HFFc6 (cell line): ENCODE measurements at regions not wholly inside any gene's neighbourhood (a gene's known extent, or its start where the extent isn't known, plus 50 kb on each side); places are given as distances from the start of the nearest gene placed in this dataset.
"Not testable (repeated sequence)": the region's sequence is repeated elsewhere in the genome, so short reads cannot be mapped to it uniquely, and the experiment has no call there.

Source experiments
- DNase-seq: peaks from one replicate; pipeline ENCODE4 v3.0.0-alpha.2; 2018
- H3K27ac Mint-ChIP-seq: 2 replicates; pipeline ENCODE4 v1.8.0; 2020; ENCODE audit warnings: mild to moderate bottlenecking, mixed read lengths
- H3K27me3 Mint-ChIP-seq: 2 replicates; pipeline ENCODE4 v1.8.0; 2021; ENCODE audit warnings: mild to moderate bottlenecking, moderate library complexity, mixed read lengths; ENCODE audit not compliant: insufficient read depth
- H3K36me3 Mint-ChIP-seq: 2 replicates; pipeline ENCODE4 v1.8.0; 2021; ENCODE audit warnings: low read depth, mixed read lengths
- H3K4me1 Mint-ChIP-seq: 2 replicates; pipeline ENCODE4 v1.8.0; 2020; ENCODE audit warnings: low read depth, mixed read lengths
- H3K4me3 Mint-ChIP-seq: 2 replicates; pipeline ENCODE4 v1.8.0; 2020; ENCODE audit warnings: mild to moderate bottlenecking, moderate library complexity, mixed read lengths
- H3K9me3 Mint-ChIP-seq: 2 replicates; pipeline ENCODE4 v1.8.0; 2020; ENCODE audit warnings: mild to moderate bottlenecking, mixed read lengths
- CTCF ChIP-seq: fragments of 200-600 bp; sonication (generic); IDR thresholded peaks from 2 replicates; pipeline ENCODE4 v1.5.0; 2021; ENCODE audit warnings: antibody characterized with exemption, mild to moderate bottlenecking

DNA sequence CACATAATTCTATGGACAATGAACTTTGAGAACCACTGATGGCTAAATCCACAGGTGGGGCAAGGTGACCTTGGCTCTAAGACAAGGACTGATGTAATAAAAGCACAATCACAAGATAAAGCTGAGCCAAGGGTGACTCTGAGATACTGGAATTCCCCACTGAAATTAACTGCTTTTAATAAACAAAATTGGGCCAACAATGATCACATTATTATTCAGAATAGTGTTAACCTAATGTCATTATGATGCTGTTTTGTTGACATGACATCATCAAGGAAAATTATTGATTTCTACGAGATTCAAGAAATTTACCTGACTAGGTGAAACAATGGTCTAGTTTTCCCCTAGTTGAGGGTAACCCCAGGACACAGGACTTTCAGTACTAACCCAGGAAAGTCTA lies 273.7 kb upstream of the NFIA start:
- Mint-ChIP-seq H3K36me3 (no peaks in the 10 kb centered on the region), H3K9me3 (peaks cover 43% of the 10 kb centered on the region), H3K4me1 (no peaks in the 10 kb centered on the region), H3K27me3 (no peaks in the 10 kb centered on the region; the same call in none of the 2 replicates), H3K27ac (no peak overlapping the region), H3K4me3 (no peak overlapping the region)
- DNase-seq, result no peak
- no peak for TF ChIP-seq CTCF

- no peak for DNase-seq
- Mint-ChIP-seq H3K4me3 (no peak overlapping the region), H3K4me1 (no peaks in the 10 kb centered on the region), H3K36me3 (no peaks in the 10 kb centered on the region), H3K9me3 (peaks cover 46% of the 10 kb centered on the region), H3K27me3 (no peaks in the 10 kb centered on the region; the same call in none of the 2 replicates), H3K27ac (no peak overlapping the region)
- no peak for TF ChIP-seq CTCF
These were observed 279.5 kb upstream of the NFIA start for GRCh38 chr1:60802884-60803283.

DNA sequence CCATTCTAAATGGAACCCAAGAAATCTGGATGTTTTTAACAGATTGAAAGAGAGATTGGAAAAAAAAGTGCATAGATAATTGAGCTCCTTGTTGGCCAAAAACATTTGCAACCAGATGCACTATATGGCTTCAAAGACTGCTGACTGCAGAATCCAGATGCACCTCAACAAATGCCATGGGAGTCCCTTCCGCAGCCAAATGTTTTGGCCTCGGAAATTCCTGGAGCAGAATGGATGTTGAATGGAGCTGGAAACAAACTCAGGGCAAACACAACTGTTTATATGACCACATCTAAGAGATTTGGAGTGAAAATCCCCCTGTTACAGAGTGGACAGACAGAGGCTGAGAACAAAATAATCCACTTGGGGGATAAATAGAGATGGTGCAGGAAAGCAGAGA lies 285.0 kb upstream of the NFIA start:
- H3K27me3 Mint-ChIP-seq, result no peaks in the 10 kb centered on the region; the same call in 1 of the 2 replicates
- H3K36me3 Mint-ChIP-seq, result peaks cover 5% of the 10 kb centered on the region; the same call in 1 of the 2 replicates
- no peak for DNase-seq
- no peak overlapping the region for H3K27ac Mint-ChIP-seq
- H3K4me1 Mint-ChIP-seq, result no peaks in the 10 kb centered on the region
- no peak for TF ChIP-seq CTCF
- no peak overlapping the region for H3K4me3 Mint-ChIP-seq
- H3K9me3 Mint-ChIP-seq, result peaks cover 42% of the 10 kb centered on the region

- no peak for TF ChIP-seq CTCF
- H3K27me3 Mint-ChIP-seq, result no peaks in the 10 kb centered on the region; the same call in 1 of the 2 replicates
- no peak for DNase-seq
- H3K4me1 Mint-ChIP-seq, result no peaks in the 10 kb centered on the region
- H3K27ac Mint-ChIP-seq, result no peak overlapping the region
- H3K9me3 Mint-ChIP-seq, result peaks cover 39% of the 10 kb centered on the region
- no peak overlapping the region for H3K4me3 Mint-ChIP-seq
- peaks cover 5% of the 10 kb centered on the region; the same call in 1 of the 2 replicates for H3K36me3 Mint-ChIP-seq
These were observed 291.1 kb upstream of the NFIA start for GRCh38 chr1:60791226-60791625.

- DNase-seq, H3K36me3 Mint-ChIP-seq, H3K4me3 Mint-ChIP-seq, H3K27me3 Mint-ChIP-seq, H3K27ac Mint-ChIP-seq, H3K4me1 Mint-ChIP-seq: not testable (repeated sequence)
- H3K9me3 Mint-ChIP-seq, result peaks cover 45% of the 10 kb centered on the region
These were observed 309.3 kb upstream of the NFIA start for GRCh38 chr1:60773099-60773498.

GRCh38 chr1:60769082-60769481 lies 313.3 kb upstream of the NFIA start:
- Mint-ChIP-seq H3K9me3 (peaks cover 36% of the 10 kb centered on the region), H3K4me1 (no peaks in the 10 kb centered on the region), H3K27me3 (no peaks in the 10 kb centered on the region), H3K27ac (no peak overlapping the region), H3K36me3 (no peaks in the 10 kb centered on the region), H3K4me3 (no peak overlapping the region)
- TF ChIP-seq CTCF, result no peak
- DNase-seq, result no peak
